Loucy (cell line): ENCODE measurements at regions not wholly inside any gene's neighbourhood (a gene's known extent, or its start where the extent isn't known, plus 50 kb on each side); places are given as distances from the start of the nearest gene placed in this dataset.

Experiments used
- EZH2phosphoT487 ChIP-seq: fragments of 200-600 bp; IDR thresholded peaks from 2 replicates; pipeline ENCODE4 v1.6.1; 2018; ENCODE audit warnings: antibody characterized with exemption, mild to moderate bottlenecking, moderate library complexity, borderline replicate concordance
- TF ChIP-seq, protein P1 (sequence below): fragments of 200-600 bp; sonication (generic); conservative IDR thresholded peaks from 2 replicates; pipeline ENCODE4 v1.5.1; 2014; ENCODE audit warnings: mild to moderate bottlenecking, antibody characterized with exemption, low read length

DNA sequence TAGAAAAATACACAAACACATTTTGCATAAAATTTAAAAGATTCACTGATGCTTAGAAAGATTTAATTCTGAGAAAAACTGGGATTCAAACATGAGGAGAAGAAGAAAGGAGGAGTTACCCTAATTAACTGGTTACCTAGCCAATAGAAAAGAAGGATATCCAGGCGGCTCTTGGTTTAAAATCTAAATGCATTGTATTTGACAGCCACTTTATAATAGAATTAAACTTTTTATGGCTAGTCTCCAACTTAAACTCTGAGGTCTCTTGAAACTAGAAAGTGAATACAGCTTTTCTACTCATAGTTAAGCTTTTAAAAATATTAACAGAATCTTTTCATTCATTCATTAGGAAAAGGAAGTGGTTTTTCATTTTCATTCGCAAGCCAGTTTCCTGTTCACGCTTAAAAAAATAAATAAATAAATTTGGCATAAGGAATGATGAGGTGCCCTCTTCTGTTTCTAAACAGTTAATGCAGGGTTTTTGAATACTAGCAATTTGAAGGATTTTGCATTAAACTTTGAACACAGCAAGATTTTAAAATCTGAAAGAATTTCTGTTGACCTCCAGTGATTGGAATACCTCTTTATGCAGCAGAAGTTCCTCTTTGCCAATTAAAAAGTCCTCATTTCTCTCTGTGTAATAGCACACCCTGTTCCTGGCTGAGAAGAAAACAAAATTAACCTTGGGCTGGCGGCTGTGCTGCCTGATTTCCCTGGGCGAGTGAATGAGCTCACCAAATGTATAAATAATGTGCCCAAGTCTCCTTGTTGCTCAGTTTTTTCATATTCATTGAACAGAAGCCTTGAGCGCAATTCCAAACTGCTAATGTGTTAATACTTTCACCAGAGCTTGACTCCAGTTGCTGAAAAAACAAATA lies 105.1 kb downstream of the ZMAT3 start:
- TF ChIP-seq, protein P1, sequence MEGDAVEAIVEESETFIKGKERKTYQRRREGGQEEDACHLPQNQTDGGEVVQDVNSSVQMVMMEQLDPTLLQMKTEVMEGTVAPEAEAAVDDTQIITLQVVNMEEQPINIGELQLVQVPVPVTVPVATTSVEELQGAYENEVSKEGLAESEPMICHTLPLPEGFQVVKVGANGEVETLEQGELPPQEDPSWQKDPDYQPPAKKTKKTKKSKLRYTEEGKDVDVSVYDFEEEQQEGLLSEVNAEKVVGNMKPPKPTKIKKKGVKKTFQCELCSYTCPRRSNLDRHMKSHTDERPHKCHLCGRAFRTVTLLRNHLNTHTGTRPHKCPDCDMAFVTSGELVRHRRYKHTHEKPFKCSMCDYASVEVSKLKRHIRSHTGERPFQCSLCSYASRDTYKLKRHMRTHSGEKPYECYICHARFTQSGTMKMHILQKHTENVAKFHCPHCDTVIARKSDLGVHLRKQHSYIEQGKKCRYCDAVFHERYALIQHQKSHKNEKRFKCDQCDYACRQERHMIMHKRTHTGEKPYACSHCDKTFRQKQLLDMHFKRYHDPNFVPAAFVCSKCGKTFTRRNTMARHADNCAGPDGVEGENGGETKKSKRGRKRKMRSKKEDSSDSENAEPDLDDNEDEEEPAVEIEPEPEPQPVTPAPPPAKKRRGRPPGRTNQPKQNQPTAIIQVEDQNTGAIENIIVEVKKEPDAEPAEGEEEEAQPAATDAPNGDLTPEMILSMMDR, result peak; percentile 81
- no peak for TF ChIP-seq EZH2phosphoT487
